T-cell (primary cell): ENCODE measurements at regions not wholly inside any gene's neighbourhood (a gene's known extent, or its start where the extent isn't known, plus 50 kb on each side); places are given as distances from the start of the nearest gene placed in this dataset.

Experiments
- ATAC-seq, 4 experiments: fragments of 200-7000 bp in 3 of 4; fragments of 150-1000 bp in 1 of 4; cut with Tn5 transposase; replicated peaks in 1 of 4; 1 replicate in 3 of 4; 2 replicates in 1 of 4; pipeline ENCODE4 v1.10.0; 2021; ENCODE audit warnings: moderate library complexity in 3 of 4, mild to moderate bottlenecking in 2 of 4, moderate number of reproducible peaks in 1 of 4
- CTCF ChIA-PET, 2 donors: fragments of 300-600 bp; sonication (Branson Sonifier 250); formaldehyde crosslinking; loops; one replicate each; lab custom pipeline; 2022; ENCODE audit warnings: antibody characterized with exemption in 2 of 2; lab: Charles Lee
- POLR2A ChIA-PET, 2 donors: fragments of 300-600 bp; sonication (Branson Sonifier 250); formaldehyde crosslinking; loops; one replicate each; lab custom pipeline; 2022; ENCODE audit warnings: antibody characterized with exemption in 2 of 2; lab: Charles Lee
- DNase-seq, 35 experiments: peaks; one replicate each; pipeline versions ENCODE4 v3.0.0 to v3.0.0-alpha.2; 2013 to 2023
- H3K27ac ChIP-seq: one replicate; pipeline ENCODE4 v1.5.1; 2013; ENCODE audit warnings: low read length
- H3K27me3 ChIP-seq, 2 experiments: replicated peaks in 1 of 2; 1 replicate in 1 of 2; 2 replicates in 1 of 2; pipeline versions ENCODE4 v1.6.1 to v1.7.0; 2013; ENCODE audit warnings: low read length in 1 of 2, mixed read lengths in 1 of 2; ENCODE audit not compliant: control insufficient read depth in 2 of 2, insufficient read depth in 2 of 2; ENCODE audit errors: extremely low read depth in 1 of 2
- H3K36me3 ChIP-seq, 2 donors: 1 replicate in 1 of 2; 2 replicates in 1 of 2; pipeline versions ENCODE4 v1.6.1 to v1.7.0; 2013; ENCODE audit warnings: low read length in 1 of 2; ENCODE audit not compliant: control insufficient read depth in 2 of 2, insufficient read depth in 1 of 2; ENCODE audit errors: extremely low read depth in 1 of 2
- H3K4me1 ChIP-seq, 2 experiments: 1 replicate in 1 of 2; 2 replicates in 1 of 2; pipeline versions ENCODE4 v1.6.1 to v1.7.0; 2013; ENCODE audit warnings: low read length in 2 of 2, mixed read lengths in 1 of 2; ENCODE audit not compliant: insufficient read depth in 2 of 2, control insufficient read depth in 1 of 2; ENCODE audit errors: extremely low read depth in 1 of 2
- H3K4me3 ChIP-seq, 2 donors: 1 replicate in 1 of 2; 2 replicates in 1 of 2; pipeline versions ENCODE4 v1.5.1 to v1.7.0; 2013; ENCODE audit warnings: mild to moderate bottlenecking in 2 of 2, low read length in 1 of 2, moderate library complexity in 1 of 2; ENCODE audit not compliant: control insufficient read depth in 1 of 2; ENCODE audit errors: extremely low read depth in 1 of 2
- H3K9me3 ChIP-seq: 2 replicates; pipeline ENCODE4 v1.7.0; 2013
- H3K27ac Mint-ChIP-seq, 2 donors: one replicate each; pipeline ENCODE4 v1.8.0; 2020 to 2021; ENCODE audit warnings: mild to moderate bottlenecking in 2 of 2, mixed read lengths in 2 of 2
- H3K27me3 Mint-ChIP-seq, 2 donors: one replicate each; pipeline ENCODE4 v1.8.0; 2021 to 2022; ENCODE audit warnings: mixed read lengths in 2 of 2
- H3K36me3 Mint-ChIP-seq: one replicate; pipeline ENCODE4 v1.8.0; 2021; ENCODE audit warnings: mixed read lengths
- H3K4me1 Mint-ChIP-seq, 3 donors: one replicate each; pipeline ENCODE4 v1.8.0; 2020 to 2022; ENCODE audit warnings: mixed read lengths in 3 of 3, mild to moderate bottlenecking in 1 of 3
- H3K4me3 Mint-ChIP-seq, 3 donors: one replicate each; pipeline ENCODE4 v1.8.0; 2020 to 2022; ENCODE audit warnings: mild to moderate bottlenecking in 3 of 3, mixed read lengths in 3 of 3, moderate library complexity in 3 of 3
- H3K9me3 Mint-ChIP-seq, 3 donors: one replicate each; pipeline ENCODE4 v1.8.0; 2020 to 2022; ENCODE audit warnings: mixed read lengths in 3 of 3
- WGBS: methylation state at CpG from one replicate; pipeline ENCODE4 v1.1.5; 2013; ENCODE audit warnings: missing lambda C conversion rate; ENCODE audit not compliant: insufficient coverage; 5-methylcytosine and 5-hydroxymethylcytosine counted together

GRCh38 chr6:93679836-93680235 lies 260.5 kb upstream of the EPHA7 start:
- Histone ChIP-seq H3K4me1 (no peaks in the 10 kb centered on the region), H3K4me3 (no peak overlapping the region), H3K9me3 (no peaks in the 10 kb centered on the region), H3K27ac (no peak overlapping the region), H3K27me3 (no peaks in the 10 kb centered on the region), H3K36me3 (no peaks in the 10 kb centered on the region)
- no peaks in the 10 kb centered on the region for H3K36me3 Mint-ChIP-seq
- no CpG with 5 or more reads among the region's 3 CpGs for WGBS
- ATAC-seq (no peak), DNase-seq (no peak)
- H3K4me3 Mint-ChIP-seq = no peak overlapping the region
- ChIA-PET CTCF (interaction anchor here in 1 of 2 donors (0.7 kb wide), 1 partner anchor 9 kb away, joined by 5 read pairs; no protein-coding TSS in a partner anchor), POLR2A (interaction anchor here in 1 of 2 donors (0.6 kb wide), 1 partner anchor 13 kb away, joined by 6 read pairs; no protein-coding TSS in a partner anchor)
- H3K27ac Mint-ChIP-seq = no peak overlapping the region
- H3K9me3 Mint-ChIP-seq = peaks cover 10 to 12% (median 11%) of the 10 kb centered on the region in 3 donors
- H3K4me1 Mint-ChIP-seq = no peaks in the 10 kb centered on the region
- H3K27me3 Mint-ChIP-seq = no peaks in the 10 kb centered on the region

DNA sequence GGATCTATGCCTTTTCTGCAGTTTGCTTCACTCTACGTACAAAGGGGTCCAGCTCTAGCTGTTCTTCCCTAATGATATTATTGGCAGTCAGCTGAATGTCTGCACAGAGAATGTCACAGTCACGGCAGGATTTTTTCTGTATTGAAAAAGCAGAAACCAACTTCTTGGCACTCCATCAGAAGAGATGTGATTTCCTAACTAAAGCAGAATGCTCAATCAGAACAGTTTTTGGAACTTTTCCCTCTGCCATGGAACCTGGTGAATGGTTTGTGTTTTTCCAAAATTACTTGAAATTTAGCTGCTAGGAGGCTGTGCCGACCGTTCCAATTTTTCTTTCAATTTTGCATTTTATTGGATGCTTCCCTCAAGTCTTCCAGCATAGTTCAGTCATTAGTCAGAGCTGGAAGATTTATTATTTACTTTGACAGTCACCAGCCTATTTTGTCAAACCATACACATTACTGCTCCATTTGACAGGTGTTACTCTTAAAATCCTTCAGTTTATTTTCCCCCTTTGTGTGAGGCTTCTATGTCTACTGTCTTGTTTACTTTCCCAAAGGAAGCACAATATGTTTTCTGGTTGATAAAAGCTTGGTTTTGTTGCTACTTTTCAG lies 259.6 kb upstream of the EPHA7 start:
- Histone ChIP-seq H3K4me1 (no peaks in the 10 kb centered on the region), H3K4me3 (no peak overlapping the region), H3K27me3 (no peaks in the 10 kb centered on the region), H3K27ac (no peak overlapping the region), H3K9me3 (no peaks in the 10 kb centered on the region), H3K36me3 (no peaks in the 10 kb centered on the region)
- H3K27ac Mint-ChIP-seq = no peak overlapping the region
- H3K9me3 Mint-ChIP-seq = peaks cover 7 to 9% (median 8%) of the 10 kb centered on the region in 3 donors
- ATAC-seq = no peak
- no peaks in the 10 kb centered on the region for H3K36me3 Mint-ChIP-seq
- POLR2A ChIA-PET = no interaction called here
- 89% methylated on average over 1 of the region's 4 CpGs for WGBS
- no peaks in the 10 kb centered on the region for H3K4me1 Mint-ChIP-seq
- no peak overlapping the region for H3K4me3 Mint-ChIP-seq
- no peaks in the 10 kb centered on the region for H3K27me3 Mint-ChIP-seq
- CTCF ChIA-PET = no interaction called here
- no peak for DNase-seq

DNA sequence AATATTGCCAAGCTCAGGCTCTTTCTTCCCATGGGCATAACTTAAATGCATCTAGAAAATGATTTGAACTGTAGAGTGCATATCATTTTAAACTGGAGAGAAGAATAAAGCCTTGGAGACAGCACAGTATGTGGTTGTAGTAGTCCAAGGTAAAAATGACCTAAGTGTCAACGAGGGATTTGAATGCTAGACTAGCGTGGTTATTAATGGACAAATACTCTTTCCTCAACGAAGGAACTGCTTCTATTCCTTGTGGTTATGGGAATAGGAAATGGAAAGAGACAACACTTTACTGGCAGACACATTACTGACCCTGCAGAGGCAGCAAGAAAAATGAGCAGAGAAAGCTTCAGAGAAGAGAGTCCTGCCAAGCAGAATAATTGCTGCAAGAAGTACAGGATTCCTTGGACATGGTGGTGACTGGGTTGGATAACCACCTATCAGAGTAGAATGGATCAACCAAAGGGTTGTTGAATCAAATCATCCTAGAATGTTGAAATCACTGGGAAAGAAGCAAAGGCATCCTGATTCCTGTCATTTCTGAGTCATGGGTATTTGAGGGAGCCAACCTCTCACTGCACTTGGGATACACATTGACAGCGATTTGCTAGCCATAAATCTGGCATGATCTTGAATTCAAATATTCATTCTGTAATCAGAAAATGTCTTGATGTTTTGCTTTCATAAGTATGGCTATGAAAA lies 258.1 kb upstream of the EPHA7 start:
- 51% methylated on average over 2 of the region's 4 CpGs for WGBS
- Mint-ChIP-seq H3K4me1 (no peaks in the 10 kb centered on the region), H3K36me3 (no peaks in the 10 kb centered on the region), H3K27ac (no peak overlapping the region), H3K4me3 (no peak overlapping the region), H3K9me3 (peaks cover 0 to 2% (median under 1%) of the 10 kb centered on the region in 3 donors), H3K27me3 (no peaks in the 10 kb centered on the region)
- Histone ChIP-seq H3K4me1 (no peaks in the 10 kb centered on the region), H3K27ac (no peak overlapping the region), H3K36me3 (no peaks in the 10 kb centered on the region), H3K9me3 (no peaks in the 10 kb centered on the region), H3K4me3 (no peak overlapping the region), H3K27me3 (no peaks in the 10 kb centered on the region)
- ChIA-PET CTCF (no interaction called here), POLR2A (no interaction called here)
- DNase-seq (no peak), ATAC-seq (no peak)

- Mint-ChIP-seq H3K27me3 (no peaks in the 10 kb centered on the region), H3K27ac (no peak overlapping the region), H3K36me3 (no peaks in the 10 kb centered on the region), H3K4me3 (no peak overlapping the region), H3K4me1 (no peaks in the 10 kb centered on the region), H3K9me3 (no peaks in the 10 kb centered on the region)
- Histone ChIP-seq H3K36me3 (no peaks in the 10 kb centered on the region), H3K27ac (no peak overlapping the region), H3K9me3 (no peaks in the 10 kb centered on the region), H3K4me3 (no peak overlapping the region), H3K4me1 (no peaks in the 10 kb centered on the region), H3K27me3 (no peaks in the 10 kb centered on the region)
- ATAC-seq = no peak
- WGBS = no CpG with 5 or more reads among the region's 1 CpG
- no peak for DNase-seq
- ChIA-PET POLR2A (no interaction called here), CTCF (no interaction called here)
Measured at GRCh38 chr6:93676581-93676980, 257.2 kb upstream of the EPHA7 start.

GRCh38 chr6:93675856-93676417 lies 256.6 kb upstream of the EPHA7 start:
- Histone ChIP-seq H3K36me3 (no peaks in the 10 kb centered on the region), H3K9me3 (no peaks in the 10 kb centered on the region), H3K27me3 (no peaks in the 10 kb centered on the region), H3K4me3 (no peak overlapping the region), H3K4me1 (no peaks in the 10 kb centered on the region), H3K27ac (no peak overlapping the region)
- H3K4me1 Mint-ChIP-seq = no peaks in the 10 kb centered on the region
- no peak for DNase-seq
- no CpG with 5 or more reads among the region's 1 CpG for WGBS
- no peaks in the 10 kb centered on the region for H3K36me3 Mint-ChIP-seq
- no peaks in the 10 kb centered on the region for H3K9me3 Mint-ChIP-seq
- POLR2A ChIA-PET = no interaction called here
- no peak overlapping the region for H3K4me3 Mint-ChIP-seq
- no peaks in the 10 kb centered on the region for H3K27me3 Mint-ChIP-seq
- no peak for ATAC-seq
- CTCF ChIA-PET = no interaction called here
- H3K27ac Mint-ChIP-seq = no peak overlapping the region

DNA sequence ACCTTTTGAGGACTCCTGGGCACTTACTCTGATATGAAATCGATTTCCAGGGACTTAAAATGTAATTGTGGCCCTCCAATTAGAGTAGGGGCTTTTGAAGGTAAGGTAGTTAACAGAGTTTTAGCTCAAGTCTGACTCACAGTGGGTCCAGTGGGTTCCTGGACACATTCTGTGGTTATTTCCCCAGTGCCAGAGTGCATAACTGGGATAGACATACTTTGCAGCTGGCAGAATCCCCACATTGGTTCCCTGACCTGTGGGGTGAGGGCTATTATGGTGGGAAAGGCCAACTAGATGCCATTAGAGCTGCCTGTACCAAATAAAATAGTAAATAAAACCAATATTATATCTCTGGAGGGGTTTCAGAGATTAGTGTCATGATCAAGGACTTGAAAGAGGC lies 243.8 kb upstream of the EPHA7 start:
- DNase-seq (no peak), ATAC-seq (no peak)
- no peak overlapping the region for H3K4me3 ChIP-seq
- no peaks in the 10 kb centered on the region for H3K36me3 Mint-ChIP-seq
- no peaks in the 10 kb centered on the region for H3K9me3 ChIP-seq
- H3K27ac ChIP-seq = no peak overlapping the region
- no peak overlapping the region for H3K4me3 Mint-ChIP-seq
- no peaks in the 10 kb centered on the region for H3K4me1 ChIP-seq
- no peaks in the 10 kb centered on the region for H3K36me3 ChIP-seq
- CTCF ChIA-PET = no interaction called here
- H3K27me3 Mint-ChIP-seq = no peaks in the 10 kb centered on the region
- peaks cover 3 to 22% (median 6%) of the 10 kb centered on the region in 3 donors for H3K9me3 Mint-ChIP-seq
- POLR2A ChIA-PET = no interaction called here
- no peaks in the 10 kb centered on the region for H3K27me3 ChIP-seq
- no peak overlapping the region for H3K27ac Mint-ChIP-seq
- H3K4me1 Mint-ChIP-seq = no peaks in the 10 kb centered on the region
- 38% methylated on average over 1 of the region's 1 CpG for WGBS
